ENCODE measurements at regions not wholly inside any gene's neighbourhood (a gene's known extent, or its start where the extent isn't known, plus 50 kb on each side); places are given as distances from the start of the nearest gene placed in this dataset.

GRCh38 chr9:33645706-33646105 is 121.7 kb downstream of the ANKRD18B start:
- intact Hi-C loops (cut with micrococcal nuclease) = no loop called here
- Histone ChIP-seq H3K4me3 (ENCODE audit: control extremely low read depth in 1 of 5, extremely low read depth in 1 of 5, insufficient read depth in 1 of 5, low read depth in 2 of 5, low read length in 4 of 5) (no peak overlapping the region), H3K27me3 (replicated peaks in 1 of 4; ENCODE audit: control extremely low read depth in 1 of 4, control insufficient read depth in 3 of 4, insufficient read depth in 4 of 4, low read length in 3 of 4) (peaks cover 0 to 5% (median 3%) of the 10 kb centered on the region in 4 experiments), H3K9ac (ENCODE audit: low read length) (no peak overlapping the region), H3K27ac (ENCODE audit: low read length in 2 of 2) (no peak overlapping the region), H3K9me3 (ENCODE audit: control extremely low read depth in 1 of 3, control insufficient read depth in 2 of 3, insufficient read depth in 1 of 3, low read length in 2 of 3) (peaks cover 0 to 2% (median 0%) of the 10 kb centered on the region in 3 donors), H3K79me2 (ENCODE audit: control insufficient read depth, insufficient read depth, low read length) (no peaks in the 10 kb centered on the region), H4K20me1 (ENCODE audit: control insufficient read depth, insufficient read depth, low read length, poor library complexity, severe bottlenecking) (no peaks in the 10 kb centered on the region), H3K36me3 (replicated peaks in 1 of 2; ENCODE audit: control extremely low read depth in 1 of 2, control insufficient read depth in 1 of 2, extremely low read depth in 1 of 2, insufficient read depth in 2 of 2, low read length in 1 of 2) (no peaks in the 10 kb centered on the region), H3K4me1 (ENCODE audit: control insufficient read depth in 2 of 2, insufficient read depth in 2 of 2, low read length in 2 of 2) (no peaks in the 10 kb centered on the region), H2AFZ (ENCODE audit: insufficient read depth, low read depth, low read length, poor library complexity, severe bottlenecking) (no peak overlapping the region), H3K4me2 (replicated peaks; ENCODE audit: low read depth, low read length, poor library complexity, severe bottlenecking) (no peak overlapping the region)
- Mint-ChIP-seq H3K27ac (no peak overlapping the region), H3K27me3 (peaks cover 51% of the 10 kb centered on the region), H3K4me1 (no peaks in the 10 kb centered on the region), H3K4me3 (no peak overlapping the region), H3K9me3 (ENCODE audit: insufficient read depth) (no peaks in the 10 kb centered on the region)
- TF ChIP-seq EZH2 (IDR thresholded peaks at IDR 0.05; ENCODE audit: borderline replicate concordance, insufficient read depth, low read depth, low read length, poor library complexity, severe bottlenecking) (no peak), CTCF (IDR thresholded peaks at IDR 0.05) (no peak)
- no peak for DNase-seq
- ChIA-PET CTCF (no interaction called here), POLR2A (no interaction called here)
- ATAC-seq (ENCODE audit: low read depth) = no peak

- no peaks in the 10 kb centered on the region for H3K9me3 Mint-ChIP-seq (ENCODE audit: insufficient read depth)
- peaks cover 47% of the 10 kb centered on the region for H3K27me3 Mint-ChIP-seq
- Histone ChIP-seq H3K27me3 (replicated peaks in 1 of 4; ENCODE audit: control extremely low read depth in 1 of 4, control insufficient read depth in 3 of 4, insufficient read depth in 4 of 4, low read length in 3 of 4) (no peaks in the 10 kb centered on the region), H3K4me3 (ENCODE audit: control extremely low read depth in 1 of 5, extremely low read depth in 1 of 5, insufficient read depth in 1 of 5, low read depth in 2 of 5, low read length in 4 of 5) (no peak overlapping the region), H3K9me3 (ENCODE audit: control extremely low read depth in 1 of 3, control insufficient read depth in 2 of 3, insufficient read depth in 1 of 3, low read length in 2 of 3) (no peaks in the 10 kb centered on the region), H3K27ac (ENCODE audit: low read length in 2 of 2) (no peak overlapping the region), H4K20me1 (ENCODE audit: control insufficient read depth, insufficient read depth, low read length, poor library complexity, severe bottlenecking) (no peaks in the 10 kb centered on the region), H3K4me1 (ENCODE audit: control insufficient read depth in 2 of 2, insufficient read depth in 2 of 2, low read length in 2 of 2) (no peaks in the 10 kb centered on the region), H3K4me2 (replicated peaks; ENCODE audit: low read depth, low read length, poor library complexity, severe bottlenecking) (no peak overlapping the region), H3K79me2 (ENCODE audit: control insufficient read depth, insufficient read depth, low read length) (no peaks in the 10 kb centered on the region), H2AFZ (ENCODE audit: insufficient read depth, low read depth, low read length, poor library complexity, severe bottlenecking) (no peak overlapping the region), H3K36me3 (replicated peaks in 1 of 2; ENCODE audit: control extremely low read depth in 1 of 2, control insufficient read depth in 1 of 2, extremely low read depth in 1 of 2, insufficient read depth in 2 of 2, low read length in 1 of 2) (no peaks in the 10 kb centered on the region), H3K9ac (ENCODE audit: low read length) (no peak overlapping the region)
- TF ChIP-seq EZH2 (IDR thresholded peaks at IDR 0.05; ENCODE audit: borderline replicate concordance, insufficient read depth, low read depth, low read length, poor library complexity, severe bottlenecking) (no peak), CTCF (IDR thresholded peaks at IDR 0.05) (no peak)
- H3K4me1 Mint-ChIP-seq = no peaks in the 10 kb centered on the region
- H3K4me3 Mint-ChIP-seq = no peak overlapping the region
- intact Hi-C loops (cut with micrococcal nuclease) = no loop called here
- ATAC-seq (ENCODE audit: low read depth) = no peak
- DNase-seq = no peak
- ChIA-PET CTCF (interaction anchor here (0.6 kb wide), 1 partner anchor 405 kb away, joined by 3 read pairs; no protein-coding TSS in a partner anchor), POLR2A (no interaction called here)
- no peak overlapping the region for H3K27ac Mint-ChIP-seq
These were observed 125.4 kb downstream of the ANKRD18B start for GRCh38 chr9:33649463-33649862.

Data from B cell (primary cell).